ENCODE measurements at regions not wholly inside any gene's neighbourhood (a gene's known extent, or its start where the extent isn't known, plus 50 kb on each side); places are given as distances from the start of the nearest gene placed in this dataset.

DNA sequence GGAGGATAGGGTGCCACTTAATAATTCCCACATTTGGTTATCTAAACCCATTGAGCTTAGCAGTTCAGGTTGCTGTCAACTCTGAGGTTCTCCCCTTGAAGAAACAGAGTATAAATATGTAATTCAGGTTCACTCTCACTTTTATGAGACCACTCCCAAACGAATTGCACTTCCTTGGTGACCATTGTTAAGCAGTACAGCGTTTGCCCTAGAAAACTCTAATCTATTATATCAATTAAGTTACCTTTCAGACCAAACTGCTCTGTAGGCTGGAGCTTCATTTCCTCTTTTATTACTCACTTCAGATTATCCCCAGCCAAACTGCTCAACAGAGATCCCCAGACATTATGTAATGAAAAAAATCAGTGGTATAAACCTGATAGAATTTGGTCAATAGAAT is 1317.0 kb upstream of the ACO1 start:
- H3K36me3 Mint-ChIP-seq: no peaks in the 10 kb centered on the region
- H3K4me1 Mint-ChIP-seq: no peaks in the 10 kb centered on the region

DNA sequence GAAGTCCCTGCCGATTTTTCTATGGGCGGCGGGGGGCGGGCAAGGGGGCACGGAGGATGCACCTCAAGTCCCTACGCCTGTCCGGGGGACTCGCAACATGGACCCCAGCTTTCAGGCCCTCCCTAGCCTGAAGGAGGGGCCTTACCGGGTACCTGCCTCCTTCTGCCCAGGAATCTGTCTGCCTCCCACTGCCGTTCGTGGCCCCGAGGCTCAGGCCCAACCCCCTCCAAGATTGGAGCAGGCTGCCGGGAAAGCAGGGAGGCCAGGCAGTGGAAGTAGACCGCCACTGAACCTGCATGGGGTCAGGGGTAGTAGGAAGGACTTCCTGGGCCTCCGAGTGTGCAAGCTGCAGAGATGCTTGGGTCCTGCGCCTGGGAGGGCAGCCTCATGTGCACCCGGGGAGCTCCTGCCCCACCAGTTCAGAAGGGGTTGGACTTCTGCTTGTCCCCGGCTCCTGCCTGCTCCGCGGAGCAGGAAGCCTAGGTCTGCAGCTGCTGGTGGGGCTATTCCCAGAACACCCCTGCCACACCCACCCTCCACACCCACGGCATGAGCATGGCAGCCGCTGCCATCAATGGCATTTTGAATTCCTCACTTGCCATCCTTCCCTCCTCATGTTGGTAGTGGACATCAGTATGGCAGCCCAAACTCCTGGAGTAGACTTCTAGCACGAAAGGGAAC is 1312.7 kb upstream of the ACO1 start:
- no peaks in the 10 kb centered on the region for H3K27me3 Mint-ChIP-seq (ENCODE audit: insufficient read depth, low read depth)
- no peaks in the 10 kb centered on the region for H3K36me3 Mint-ChIP-seq
- H2AFZ ChIP-seq (replicated peaks): no peak overlapping the region
- DNase-seq (ENCODE audit: low spot score): no peak
- H3K9me3 Mint-ChIP-seq: peaks cover 4% of the 10 kb centered on the region
- H4K20me1 ChIP-seq (ENCODE audit: low read depth): no peaks in the 10 kb centered on the region
- no peaks in the 10 kb centered on the region for H3F3A ChIP-seq (ENCODE audit: low read depth)
- H3K27ac Mint-ChIP-seq: no peak overlapping the region
- H3K4me1 Mint-ChIP-seq: no peaks in the 10 kb centered on the region
- TF ChIP-seq, protein P1, sequence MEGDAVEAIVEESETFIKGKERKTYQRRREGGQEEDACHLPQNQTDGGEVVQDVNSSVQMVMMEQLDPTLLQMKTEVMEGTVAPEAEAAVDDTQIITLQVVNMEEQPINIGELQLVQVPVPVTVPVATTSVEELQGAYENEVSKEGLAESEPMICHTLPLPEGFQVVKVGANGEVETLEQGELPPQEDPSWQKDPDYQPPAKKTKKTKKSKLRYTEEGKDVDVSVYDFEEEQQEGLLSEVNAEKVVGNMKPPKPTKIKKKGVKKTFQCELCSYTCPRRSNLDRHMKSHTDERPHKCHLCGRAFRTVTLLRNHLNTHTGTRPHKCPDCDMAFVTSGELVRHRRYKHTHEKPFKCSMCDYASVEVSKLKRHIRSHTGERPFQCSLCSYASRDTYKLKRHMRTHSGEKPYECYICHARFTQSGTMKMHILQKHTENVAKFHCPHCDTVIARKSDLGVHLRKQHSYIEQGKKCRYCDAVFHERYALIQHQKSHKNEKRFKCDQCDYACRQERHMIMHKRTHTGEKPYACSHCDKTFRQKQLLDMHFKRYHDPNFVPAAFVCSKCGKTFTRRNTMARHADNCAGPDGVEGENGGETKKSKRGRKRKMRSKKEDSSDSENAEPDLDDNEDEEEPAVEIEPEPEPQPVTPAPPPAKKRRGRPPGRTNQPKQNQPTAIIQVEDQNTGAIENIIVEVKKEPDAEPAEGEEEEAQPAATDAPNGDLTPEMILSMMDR (IDR thresholded peaks at IDR 0.05): no peak
- no peak overlapping the region for H3K9ac ChIP-seq
- no peak overlapping the region for H3K4me2 ChIP-seq
- no peak overlapping the region for H3K27ac ChIP-seq
- H3K4me1 ChIP-seq: no peaks in the 10 kb centered on the region
- H3K79me2 ChIP-seq (ENCODE audit: low read depth): no peaks in the 10 kb centered on the region
- no peaks in the 10 kb centered on the region for H3K27me3 ChIP-seq
- no peak overlapping the region for H3K4me3 ChIP-seq
- H3K9me3 ChIP-seq (ENCODE audit: low read depth): no peaks in the 10 kb centered on the region
- H3K36me3 ChIP-seq: no peaks in the 10 kb centered on the region
- H3K4me3 Mint-ChIP-seq: no peak overlapping the region

More for the DNA sequence above, 1317.0 kb upstream of the ACO1 start:
- Histone ChIP-seq H3K79me2 (ENCODE audit: low read depth) (no peaks in the 10 kb centered on the region), H3K4me1 (no peaks in the 10 kb centered on the region), H4K20me1 (ENCODE audit: low read depth) (no peaks in the 10 kb centered on the region), H3K9me3 (ENCODE audit: low read depth) (no peaks in the 10 kb centered on the region), H3K36me3 (no peaks in the 10 kb centered on the region), H3K9ac (no peak overlapping the region), H3K27me3 (no peaks in the 10 kb centered on the region), H3K4me3 (no peak overlapping the region), H2AFZ (replicated peaks) (no peak overlapping the region), H3K4me2 (no peak overlapping the region), H3K27ac (no peak overlapping the region), H3F3A (ENCODE audit: low read depth) (no peaks in the 10 kb centered on the region)
- Mint-ChIP-seq H3K27me3 (ENCODE audit: insufficient read depth, low read depth) (no peaks in the 10 kb centered on the region), H3K27ac (no peak overlapping the region), H3K9me3 (peaks cover under 1% of the 10 kb centered on the region), H3K4me3 (no peak overlapping the region)
- no peak for DNase-seq (ENCODE audit: low spot score)
- TF ChIP-seq EZH2phosphoT487 (IDR thresholded peaks at IDR 0.05) (no peak), EZH2 (IDR thresholded peaks at IDR 0.05) (no peak)

DNA sequence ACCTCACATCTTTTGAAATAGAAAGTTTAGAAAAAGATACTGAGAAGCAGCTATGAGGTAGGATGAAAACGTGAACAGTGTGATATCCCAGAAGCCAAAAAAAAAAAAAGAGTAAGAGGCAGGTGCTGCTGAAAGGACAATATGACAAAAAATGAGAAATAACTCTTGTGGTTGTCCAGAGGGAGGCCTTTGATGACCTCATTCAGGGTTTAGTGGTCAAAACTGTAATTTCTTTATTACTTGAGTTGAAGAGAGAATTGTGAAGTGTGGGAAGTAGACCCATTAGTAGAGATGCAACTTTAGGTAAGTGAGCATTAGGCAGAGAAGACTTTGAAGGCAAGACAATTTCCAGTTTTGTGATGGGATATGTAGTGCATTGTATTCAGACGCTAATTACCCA is 1306.3 kb upstream of the ACO1 start:
- Mint-ChIP-seq H3K36me3 (no peaks in the 10 kb centered on the region), H3K9me3 (no peaks in the 10 kb centered on the region), H3K27ac (no peak overlapping the region), H3K4me1 (no peaks in the 10 kb centered on the region), H3K27me3 (ENCODE audit: insufficient read depth, low read depth) (no peaks in the 10 kb centered on the region), H3K4me3 (no peak overlapping the region)
- TF ChIP-seq EZH2 (IDR thresholded peaks at IDR 0.05): no peak
- TF ChIP-seq, protein P1 (IDR thresholded peaks at IDR 0.05): no peak
- TF ChIP-seq EZH2phosphoT487 (IDR thresholded peaks at IDR 0.05): no peak
- Histone ChIP-seq H4K20me1 (ENCODE audit: low read depth) (no peaks in the 10 kb centered on the region), H3K27ac (no peak overlapping the region), H3K4me2 (no peak overlapping the region), H2AFZ (replicated peaks) (no peak overlapping the region), H3K4me3 (no peak overlapping the region), H3K27me3 (no peaks in the 10 kb centered on the region), H3K4me1 (no peaks in the 10 kb centered on the region), H3K79me2 (ENCODE audit: low read depth) (no peaks in the 10 kb centered on the region), H3F3A (ENCODE audit: low read depth) (no peaks in the 10 kb centered on the region), H3K36me3 (no peaks in the 10 kb centered on the region), H3K9ac (no peak overlapping the region), H3K9me3 (ENCODE audit: low read depth) (no peaks in the 10 kb centered on the region)
- DNase-seq (ENCODE audit: low spot score): no peak

DNA sequence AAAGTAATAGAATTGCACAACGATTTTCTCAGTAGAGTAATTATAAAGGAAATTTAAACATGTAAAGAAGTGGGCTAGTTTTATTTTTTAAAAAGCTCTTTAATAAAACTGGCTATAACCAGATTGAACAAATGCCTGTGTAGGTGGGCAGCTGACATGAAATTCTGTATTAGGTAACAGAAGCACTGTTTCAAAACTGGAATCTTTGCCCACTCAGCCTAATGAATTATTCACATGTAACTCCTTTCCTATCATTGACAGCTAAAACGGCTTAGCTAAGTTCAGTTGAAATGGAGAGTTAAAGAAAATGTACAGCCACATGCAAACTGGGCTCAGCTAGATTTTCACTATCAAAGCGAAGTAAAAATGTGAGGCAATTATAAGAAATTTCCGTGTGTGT is 1300.1 kb upstream of the ACO1 start:
- no peaks in the 10 kb centered on the region for H3K9me3 Mint-ChIP-seq
- Histone ChIP-seq H3K9ac (no peak overlapping the region), H4K20me1 (ENCODE audit: low read depth) (no peaks in the 10 kb centered on the region), H3F3A (ENCODE audit: low read depth) (no peaks in the 10 kb centered on the region), H3K27me3 (no peaks in the 10 kb centered on the region), H3K4me3 (no peak overlapping the region), H3K9me3 (ENCODE audit: low read depth) (no peaks in the 10 kb centered on the region), H3K4me2 (no peak overlapping the region), H3K79me2 (ENCODE audit: low read depth) (no peaks in the 10 kb centered on the region), H2AFZ (replicated peaks) (no peak overlapping the region), H3K4me1 (no peaks in the 10 kb centered on the region), H3K27ac (no peak overlapping the region), H3K36me3 (no peaks in the 10 kb centered on the region)
- no peak overlapping the region for H3K4me3 Mint-ChIP-seq
- no peaks in the 10 kb centered on the region for H3K36me3 Mint-ChIP-seq
- TF ChIP-seq, protein P1 (IDR thresholded peaks at IDR 0.05): no peak
- no peak for TF ChIP-seq EZH2phosphoT487 (IDR thresholded peaks at IDR 0.05)
- no peak for TF ChIP-seq EZH2 (IDR thresholded peaks at IDR 0.05)
- H3K27ac Mint-ChIP-seq: no peak overlapping the region
- no peaks in the 10 kb centered on the region for H3K4me1 Mint-ChIP-seq
- no peak for DNase-seq (ENCODE audit: low spot score)
- no peaks in the 10 kb centered on the region for H3K27me3 Mint-ChIP-seq (ENCODE audit: insufficient read depth, low read depth)

All from neural progenitor cell (in vitro differentiated cells).